ENCODE measurements at regions not wholly inside any gene's neighbourhood (a gene's known extent, or its start where the extent isn't known, plus 50 kb on each side); places are given as distances from the start of the nearest gene placed in this dataset.

- Histone ChIP-seq H4K8ac (ENCODE audit: low read depth in 2 of 2, low read length in 2 of 2) (no peak overlapping the region), H3K9me3 (ENCODE audit: control insufficient read depth, insufficient read depth, low read length) (no peaks in the 10 kb centered on the region), H2BK120ac (ENCODE audit: low read depth, low read length) (no peak overlapping the region), H3K4me2 (ENCODE audit: low read depth, low read length) (no peak overlapping the region), H3K36me3 (ENCODE audit: control insufficient read depth, insufficient read depth, low read length) (no peaks in the 10 kb centered on the region), H3K9me1 (ENCODE audit: insufficient read depth, low read length) (no peaks in the 10 kb centered on the region), H3K27ac (ENCODE audit: insufficient read depth, low read length) (no peak overlapping the region), H3K14ac (replicated peaks; ENCODE audit: low read depth, low read length) (no peak overlapping the region), H3K4me3 (ENCODE audit: insufficient read depth, low read depth, low read length) (no peak overlapping the region), H3K79me1 (ENCODE audit: low read depth in 1 of 2, low read length in 2 of 2) (no peaks in the 10 kb centered on the region), H3K56ac (ENCODE audit: extremely low read depth, insufficient read depth, low read length) (no peak overlapping the region), H3K18ac (ENCODE audit: low read depth, low read length) (no peak overlapping the region), H3K9ac (ENCODE audit: low read depth, low read length) (no peak overlapping the region), H4K91ac (ENCODE audit: insufficient read depth, low read depth, low read length) (no peak overlapping the region), H3K4ac (ENCODE audit: low read depth, low read length) (no peak overlapping the region), H2BK20ac (ENCODE audit: low read depth, low read length) (no peak overlapping the region), H2BK15ac (ENCODE audit: low read depth, low read length) (no peak overlapping the region), H2BK5ac (ENCODE audit: low read depth, low read length, poor library complexity, severe bottlenecking) (no peak overlapping the region), H2AK9ac (replicated peaks; ENCODE audit: low read depth, low read length, poor library complexity) (no peak overlapping the region), H4K20me1 (ENCODE audit: insufficient read depth, low read length) (no peaks in the 10 kb centered on the region), H3K23ac (ENCODE audit: low read depth, low read length) (no peak overlapping the region), H4K5ac (ENCODE audit: low read depth, low read length) (no peak overlapping the region), H2AK5ac (ENCODE audit: low read depth, low read length) (no peak overlapping the region), H3K27me3 (ENCODE audit: control insufficient read depth, insufficient read depth, low read length) (peaks cover 5% of the 10 kb centered on the region), H3K4me1 (ENCODE audit: control insufficient read depth, insufficient read depth, low read length) (peaks cover 2% of the 10 kb centered on the region; the same call in 1 of the 2 replicates), H2AFZ (replicated peaks; ENCODE audit: low read length, poor library complexity) (no peak overlapping the region)
- TF ChIP-seq NFE2L2 (IDR thresholded peaks at IDR 0.05; ENCODE audit: low read depth, low read length), result no peak
- ChIA-PET CTCF (interaction anchor here (2.2 kb wide), 1 partner anchor 9 kb away, joined by 6 read pairs; no protein-coding TSS in a partner anchor), POLR2A (ENCODE audit: unreplicated experiment) (interaction anchor here (0.7 kb wide), 1 partner anchor 326 kb away, joined by 3 read pairs; no protein-coding TSS in a partner anchor)
- BruUV-seq (replicated peaks), result no TSS peak
- ATAC-seq (ENCODE audit: low read depth) (no peak), DNase-seq (no peak)
- WGBS, 2 experiments (ENCODE audit: extremely low coverage in 2 of 2, insufficient read length in 1 of 2), result no CpG with 5 or more reads among the region's 3 CpGs
- dilution Hi-C loops (cut with HindIII; ENCODE audit: low sequenced_read_pairs, unreplicated experiment) (no loop called here), intact Hi-C loops (cut with micrococcal nuclease) (no loop called here), in situ Hi-C loops (cut with MboI; ENCODE audit: low sequenced_read_pairs) (no loop called here)
These were observed 84.5 kb downstream of the CCR1 start for GRCh38 chr3:46123646-46124045.

Measured in IMR-90 (cell line).